Stimulated activated CD8-positive, alpha-beta memory T cell treated with anti-CD3 and anti-CD28 coated beads, Interleukin-7, amount 100 ng/mL, for 24 hours (primary cell): ENCODE measurements at regions not wholly inside any gene's neighbourhood (a gene's known extent, or its start where the extent isn't known, plus 50 kb on each side); places are given as distances from the start of the nearest gene placed in this dataset.

ENCODE experiments used
- DNase-seq: peaks from one replicate; pipeline ENCODE4 v3.0.0-alpha.2; 2020; ENCODE audit warnings: low read depth

DNA sequence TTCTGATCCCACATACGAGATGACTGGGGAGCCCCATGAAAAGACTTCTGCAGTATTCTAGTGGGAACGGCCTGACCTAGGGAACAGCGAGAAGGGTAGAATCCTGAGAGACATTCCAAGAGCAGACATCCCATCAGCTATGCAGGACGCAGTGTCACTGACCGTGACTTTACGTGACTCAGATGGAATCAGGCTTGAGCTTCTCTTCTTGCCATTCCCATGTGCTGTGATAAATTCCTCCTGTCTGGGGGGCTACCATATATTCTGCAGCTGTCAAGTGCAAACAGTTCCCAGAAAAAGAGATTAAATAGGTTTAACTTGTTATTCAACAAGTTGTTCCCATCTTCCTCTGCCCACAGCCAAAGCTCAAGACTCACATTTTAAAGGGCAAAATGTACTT lies 73.1 kb upstream of the PDE1C start:
- no peak for DNase-seq

DNA sequence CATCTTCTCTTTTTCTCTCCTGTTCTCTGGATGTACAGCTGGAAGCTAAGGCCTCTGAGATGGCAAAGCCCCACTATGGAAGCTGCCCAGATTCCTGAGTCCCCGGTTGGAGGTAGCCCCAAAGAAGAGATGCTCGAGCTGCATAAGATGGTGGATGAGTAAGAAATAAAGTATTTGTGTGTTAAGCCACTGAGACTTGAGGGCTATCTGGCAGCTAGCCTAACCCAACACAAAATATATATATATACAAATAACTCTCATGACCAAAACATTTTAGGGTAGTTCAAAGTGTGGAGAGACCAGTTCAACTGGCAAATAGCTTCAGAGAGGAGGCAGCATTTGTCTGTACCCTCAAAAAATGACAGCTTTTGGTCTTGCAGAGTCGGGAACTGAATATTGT lies 72.4 kb upstream of the PDE1C start:
- DNase-seq: no peak

DNA sequence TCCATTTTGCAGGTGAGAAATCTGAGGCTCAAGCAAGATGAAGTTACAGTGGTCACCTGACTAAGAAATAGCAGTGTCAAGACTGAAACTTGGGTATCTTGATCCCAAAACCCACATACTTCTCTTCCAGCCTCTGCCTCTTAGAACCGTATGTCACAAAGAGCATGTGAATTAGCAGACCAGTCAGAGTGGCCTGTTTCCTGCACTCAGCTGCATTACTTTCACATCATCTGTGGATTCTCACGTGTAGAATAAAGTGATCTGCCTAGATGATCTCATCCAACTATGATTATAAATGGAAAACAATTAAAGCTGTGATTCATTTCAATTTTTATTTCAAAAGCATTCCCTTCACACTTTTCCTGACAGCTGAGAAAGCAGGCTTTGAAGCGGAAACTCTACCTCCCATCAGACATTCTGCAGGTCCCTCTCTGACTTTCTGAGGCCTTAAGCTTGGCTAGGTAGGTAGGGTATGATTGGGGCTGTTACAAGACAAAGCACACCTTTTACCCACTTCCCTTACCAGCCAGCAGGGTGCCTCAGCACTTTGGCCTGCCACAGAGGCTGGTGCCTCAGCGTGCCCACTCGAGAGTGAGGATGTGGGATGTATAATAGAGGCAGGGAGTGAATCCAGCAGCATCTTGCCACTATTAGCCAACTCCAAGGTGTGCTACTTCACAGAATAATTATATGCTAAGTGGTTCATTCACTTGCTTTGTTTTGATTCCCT lies 70.2 kb upstream of the PDE1C start:
- DNase-seq: no peak

DNA sequence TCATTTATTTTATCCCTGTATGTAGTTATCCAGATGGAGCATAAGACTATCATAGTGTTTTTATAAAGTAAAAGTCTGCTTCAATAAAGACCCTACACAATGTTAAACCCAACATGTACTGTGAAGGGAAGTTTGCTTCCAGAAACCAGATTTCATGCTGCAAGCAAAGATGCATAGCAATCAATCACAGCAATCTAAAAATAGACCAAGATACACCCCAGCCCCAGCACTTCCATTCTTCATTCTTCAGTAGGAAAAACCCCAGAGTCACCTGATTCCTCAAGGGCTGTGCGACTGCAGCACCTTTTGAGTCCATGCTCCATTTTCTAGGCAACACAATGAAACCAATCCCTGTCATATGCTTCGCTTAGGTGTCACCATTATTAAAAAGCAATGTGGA lies 66.9 kb upstream of the PDE1C start:
- DNase-seq: no peak

- no peak for DNase-seq
These were observed 60.9 kb upstream of the PDE1C start for GRCh38 chr7:32131091-32131490.

- DNase-seq: no peak
These were observed 56.6 kb upstream of the PDE1C start for GRCh38 chr7:32126843-32127242.
